IMR-90 (cell line): ENCODE measurements at regions not wholly inside any gene's neighbourhood (a gene's known extent, or its start where the extent isn't known, plus 50 kb on each side); places are given as distances from the start of the nearest gene placed in this dataset.

Experiments
- ATAC-seq: fragments of 200-7000 bp; cut with Tn5 transposase; 2 replicates; pipeline ENCODE4 v1.9.1; 2020; ENCODE audit warnings: low read depth, mild to moderate bottlenecking, moderate library complexity
- BruUV-seq: library from RNA; stranded (reverse); fragments of 400-500 nt; replicated peaks from 2 replicates; lab custom pipeline; 2021; lab: Mats Ljungman, UMichigan
- CTCF ChIA-PET: fragments of 300-600 bp; formaldehyde crosslinking; extraction: SDS; loops from one replicate; lab custom pipeline; 2021; ENCODE audit warnings: antibody characterized with exemption; lab: Yijun Ruan, JAX
- POLR2A ChIA-PET: fragments of 300-600 bp; sonication (Branson Sonifier 250); formaldehyde crosslinking; loops from one replicate; lab custom pipeline; 2022; ENCODE audit warnings: antibody characterized with exemption; ENCODE audit not compliant: unreplicated experiment; lab: Charles Lee
- DNase-seq: peaks from one replicate; pipeline ENCODE4 v3.0.0; 2013
- H2AFZ ChIP-seq: replicated peaks from 2 replicates; pipeline ENCODE3; 2013; ENCODE audit warnings: low read length, mild to moderate bottlenecking; ENCODE audit not compliant: poor library complexity
- H2AK5ac ChIP-seq: 2 replicates; pipeline ENCODE4 v1.6.1; 2013; ENCODE audit warnings: low read depth, low read length, inconsistent platforms
- H2AK9ac ChIP-seq: replicated peaks from 2 replicates; pipeline ENCODE3; 2013; ENCODE audit warnings: mild to moderate bottlenecking, low read depth, low read length, moderate library complexity; ENCODE audit not compliant: poor library complexity
- H2BK120ac ChIP-seq: 2 replicates; pipeline ENCODE4 v1.6.1; 2013; ENCODE audit warnings: low read depth, low read length, inconsistent platforms
- H2BK15ac ChIP-seq: 3 replicates; pipeline ENCODE4 v1.6.1; 2013; ENCODE audit warnings: low read depth, low read length, inconsistent platforms
- H2BK20ac ChIP-seq: 2 replicates; pipeline ENCODE4 v1.6.1; 2013; ENCODE audit warnings: low read depth, mild to moderate bottlenecking, inconsistent platforms, low read length, moderate library complexity
- H2BK5ac ChIP-seq: 2 replicates; pipeline ENCODE4 v1.6.1; 2013; ENCODE audit warnings: mild to moderate bottlenecking, low read depth, low read length, inconsistent platforms; ENCODE audit not compliant: poor library complexity, severe bottlenecking
- H3K14ac ChIP-seq: replicated peaks from 2 replicates; pipeline ENCODE4 v1.6.1; 2013; ENCODE audit warnings: low read depth, low read length, inconsistent platforms
- H3K18ac ChIP-seq: 2 replicates; pipeline ENCODE4 v1.6.1; 2013; ENCODE audit warnings: low read depth, low read length, control low read depth
- H3K23ac ChIP-seq: 2 replicates; pipeline ENCODE4 v1.6.1; 2013; ENCODE audit warnings: low read depth, low read length, inconsistent platforms
- H3K27ac ChIP-seq: 2 replicates; pipeline ENCODE4 v1.5.1; 2013; ENCODE audit warnings: mild to moderate bottlenecking, control low read depth, low read length; ENCODE audit not compliant: insufficient read depth
- H3K27me3 ChIP-seq: 2 replicates; pipeline ENCODE4 v1.6.1; 2013; ENCODE audit warnings: low read length; ENCODE audit not compliant: control insufficient read depth, insufficient read depth
- H3K36me3 ChIP-seq: 2 replicates; pipeline ENCODE4 v1.6.1; 2013; ENCODE audit warnings: low read length, mixed read lengths; ENCODE audit not compliant: control insufficient read depth, insufficient read depth
- H3K4ac ChIP-seq: 2 replicates; pipeline ENCODE4 v1.6.1; 2013; ENCODE audit warnings: low read depth, low read length, inconsistent platforms
- H3K4me1 ChIP-seq: 2 replicates; pipeline ENCODE4 v1.6.1; 2013; ENCODE audit warnings: low read length, mixed read lengths; ENCODE audit not compliant: control insufficient read depth, insufficient read depth
- H3K4me2 ChIP-seq: 2 replicates; pipeline ENCODE4 v1.6.1; 2013; ENCODE audit warnings: low read depth, mild to moderate bottlenecking, control low read depth, low read length, moderate library complexity
- H3K4me3 ChIP-seq: 2 replicates; pipeline ENCODE4 v1.5.1; 2013; ENCODE audit warnings: low read depth, mild to moderate bottlenecking, control low read depth, low read length, moderate library complexity; ENCODE audit not compliant: insufficient read depth
- H3K56ac ChIP-seq: 2 replicates; pipeline ENCODE4 v1.6.1; 2013; ENCODE audit warnings: low read length, inconsistent platforms; ENCODE audit not compliant: insufficient read depth; ENCODE audit errors: extremely low read depth
- H3K79me1 ChIP-seq, 2 experiments: 2 replicates each; pipeline ENCODE4 v1.6.1; 2013; ENCODE audit warnings: low read length in 2 of 2, inconsistent platforms in 1 of 2, low read depth in 1 of 2
- H3K9ac ChIP-seq: 2 replicates; pipeline ENCODE4 v1.6.1; 2013; ENCODE audit warnings: low read depth, low read length, control low read depth
- H3K9me1 ChIP-seq: 2 replicates; pipeline ENCODE4 v1.6.1; 2013; ENCODE audit warnings: low read length, inconsistent platforms; ENCODE audit not compliant: insufficient read depth
- H3K9me3 ChIP-seq: 2 replicates; pipeline ENCODE4 v1.6.1; 2013; ENCODE audit warnings: low read length; ENCODE audit not compliant: control insufficient read depth, insufficient read depth
- H4K20me1 ChIP-seq: 2 replicates; pipeline ENCODE4 v1.6.1; 2013; ENCODE audit warnings: low read length, inconsistent platforms; ENCODE audit not compliant: insufficient read depth
- H4K5ac ChIP-seq: 2 replicates; pipeline ENCODE4 v1.6.1; 2013; ENCODE audit warnings: mild to moderate bottlenecking, low read depth, low read length, control low read depth
- H4K8ac ChIP-seq, 2 experiments: 2 replicates each; pipeline ENCODE4 v1.6.1; 2013; ENCODE audit warnings: low read depth in 2 of 2, low read length in 2 of 2, control low read depth in 1 of 2, inconsistent platforms in 1 of 2
- H4K91ac ChIP-seq: 2 replicates; pipeline ENCODE4 v1.6.1; 2013; ENCODE audit warnings: low read depth, low read length, inconsistent platforms; ENCODE audit not compliant: insufficient read depth
- CEBPB ChIP-seq: IDR thresholded peaks from 2 replicates; pipeline ENCODE4 v1.6.1; 2012; ENCODE audit warnings: low read depth, low read length, improper control_type of control experiment
- ELK1 ChIP-seq: fragments of 150-350 bp; IDR thresholded peaks from 2 replicates; pipeline ENCODE4 v1.6.1; 2016; ENCODE audit warnings: low read depth, mild to moderate bottlenecking, low read length, moderate library complexity, borderline replicate concordance
- FOS ChIP-seq: fragments of 150-350 bp; IDR thresholded peaks from 2 replicates; pipeline ENCODE4 v1.6.1; 2016; ENCODE audit warnings: low read depth, low read length
- MAFK ChIP-seq: IDR thresholded peaks from 2 replicates; pipeline ENCODE4 v1.6.1; 2012; ENCODE audit warnings: low read depth, low read length, improper control_type of control experiment
- MAZ ChIP-seq: IDR thresholded peaks from 2 replicates; pipeline ENCODE4 v1.6.1; 2012; ENCODE audit warnings: low read depth, mild to moderate bottlenecking, low read length, improper control_type of control experiment, moderate library complexity, borderline replicate concordance
- MXI1 ChIP-seq: IDR thresholded peaks from 2 replicates; pipeline ENCODE4 v1.6.1; 2012; ENCODE audit warnings: low read depth, mild to moderate bottlenecking, low read length, moderate library complexity, borderline replicate concordance
- POLR2A ChIP-seq: IDR thresholded peaks from 2 replicates; pipeline ENCODE4 v1.6.1; 2012; ENCODE audit warnings: mild to moderate bottlenecking, low read depth, low read length
- RAD21 ChIP-seq: IDR thresholded peaks from 2 replicates; pipeline ENCODE4 v1.6.1; 2012; ENCODE audit warnings: low read length, improper control_type of control experiment
- RCOR1 ChIP-seq: IDR thresholded peaks from 2 replicates; pipeline ENCODE4 v1.6.1; 2012; ENCODE audit warnings: mild to moderate bottlenecking, low read length, improper control_type of control experiment; ENCODE audit not compliant: insufficient replicate concordance
- RFX5 ChIP-seq: IDR thresholded peaks from 2 replicates; pipeline ENCODE4 v1.8.0; 2012; ENCODE audit warnings: low read depth, mild to moderate bottlenecking, low read length, moderate library complexity
- USF2 ChIP-seq: fragments of 150-350 bp; IDR thresholded peaks from 2 replicates; pipeline ENCODE4 v1.6.1; 2017; ENCODE audit warnings: mild to moderate bottlenecking, antibody characterized with exemption, low read length, low read depth
- WGBS, 2 experiments: methylation state at CpG; one replicate each; pipeline versions ENCODE4 v1.1.5 to v1.1.7; 2013; ENCODE audit warnings: missing lambda C conversion rate in 2 of 2; ENCODE audit not compliant: insufficient read length in 1 of 2; ENCODE audit errors: extremely low coverage in 2 of 2; 5-methylcytosine and 5-hydroxymethylcytosine counted together
- dilution Hi-C: fragments of 300-500 bp; cut with HindIII; formaldehyde crosslinking; loops from one replicate; pipeline ENCODE4 v1.14.3; 2018; ENCODE audit warnings: low sequenced_read_pairs; ENCODE audit not compliant: unreplicated experiment
- in situ Hi-C: fragments of 300-500 bp; cut with MboI; formaldehyde crosslinking; loops from 3 replicates; pipeline ENCODE4 v1.14.3; 2019; ENCODE audit warnings: low sequenced_read_pairs, inconsistent platforms, mixed read lengths
- intact Hi-C: fragments of 100-400 bp; cut with micrococcal nuclease; formaldehyde crosslinking; loops from 2 replicates; pipeline ENCODE4 v1.10.0; 2022
- TF ChIP-seq, protein P1 (sequence below): conservative IDR thresholded peaks from 2 replicates; pipeline ENCODE4 v1.5.1; 2012; ENCODE audit warnings: mild to moderate bottlenecking, low read depth, low read length, improper control_type of control experiment

- no peaks in the 10 kb centered on the region for H3K4me1 ChIP-seq
- no peak overlapping the region for H4K91ac ChIP-seq
- no peak overlapping the region for H2BK5ac ChIP-seq
- ATAC-seq (no peak), DNase-seq (no peak)
- H3K23ac ChIP-seq, result no peak overlapping the region
- H3K9me1 ChIP-seq, result no peaks in the 10 kb centered on the region
- no peak overlapping the region for H3K9ac ChIP-seq
- H3K56ac ChIP-seq, result no peak overlapping the region
- H2AK5ac ChIP-seq, result no peak overlapping the region
- H3K79me1 ChIP-seq, result no peaks in the 10 kb centered on the region
- H3K4ac ChIP-seq, result no peak overlapping the region
- no peaks in the 10 kb centered on the region for H3K36me3 ChIP-seq
- H3K14ac ChIP-seq, result no peak overlapping the region
- H3K18ac ChIP-seq, result no peak overlapping the region
- dilution Hi-C loops, result no loop called here
- no peak overlapping the region for H3K4me2 ChIP-seq
- no peak overlapping the region for H4K8ac ChIP-seq
- no peak overlapping the region for H2BK120ac ChIP-seq
- no peaks in the 10 kb centered on the region for H4K20me1 ChIP-seq
- H3K27ac ChIP-seq, result no peak overlapping the region
- H3K27me3 ChIP-seq, result no peaks in the 10 kb centered on the region
- CTCF ChIA-PET, result interaction anchor here (0.5 to 0.6 kb wide), 4 partner anchors 119 to 611 kb away, joined by 3 to 4 read pairs (median 3); no protein-coding TSS in a partner anchor
- no peak overlapping the region for H2AK9ac ChIP-seq
- intact Hi-C loops, result no loop called here
- in situ Hi-C loops, result no loop called here
- H4K5ac ChIP-seq, result no peak overlapping the region
- H2AFZ ChIP-seq, result no peak overlapping the region
- no peaks in the 10 kb centered on the region for H3K9me3 ChIP-seq
- BruUV-seq, result no TSS peak
- no peak overlapping the region for H2BK20ac ChIP-seq
- no CpG with 5 or more reads among the region's 1 CpG for WGBS, 2 experiments
- H2BK15ac ChIP-seq, result no peak overlapping the region
- H3K4me3 ChIP-seq, result no peak overlapping the region
- TF ChIP-seq MAFK, result no peak
- TF ChIP-seq MAZ, result no peak
- TF ChIP-seq CEBPB, result no peak
- no peak for TF ChIP-seq POLR2A
- TF ChIP-seq FOS, result no peak
- no peak for TF ChIP-seq RCOR1
- no peak for TF ChIP-seq MXI1
- TF ChIP-seq ELK1, result no peak
- TF ChIP-seq, protein P1, sequence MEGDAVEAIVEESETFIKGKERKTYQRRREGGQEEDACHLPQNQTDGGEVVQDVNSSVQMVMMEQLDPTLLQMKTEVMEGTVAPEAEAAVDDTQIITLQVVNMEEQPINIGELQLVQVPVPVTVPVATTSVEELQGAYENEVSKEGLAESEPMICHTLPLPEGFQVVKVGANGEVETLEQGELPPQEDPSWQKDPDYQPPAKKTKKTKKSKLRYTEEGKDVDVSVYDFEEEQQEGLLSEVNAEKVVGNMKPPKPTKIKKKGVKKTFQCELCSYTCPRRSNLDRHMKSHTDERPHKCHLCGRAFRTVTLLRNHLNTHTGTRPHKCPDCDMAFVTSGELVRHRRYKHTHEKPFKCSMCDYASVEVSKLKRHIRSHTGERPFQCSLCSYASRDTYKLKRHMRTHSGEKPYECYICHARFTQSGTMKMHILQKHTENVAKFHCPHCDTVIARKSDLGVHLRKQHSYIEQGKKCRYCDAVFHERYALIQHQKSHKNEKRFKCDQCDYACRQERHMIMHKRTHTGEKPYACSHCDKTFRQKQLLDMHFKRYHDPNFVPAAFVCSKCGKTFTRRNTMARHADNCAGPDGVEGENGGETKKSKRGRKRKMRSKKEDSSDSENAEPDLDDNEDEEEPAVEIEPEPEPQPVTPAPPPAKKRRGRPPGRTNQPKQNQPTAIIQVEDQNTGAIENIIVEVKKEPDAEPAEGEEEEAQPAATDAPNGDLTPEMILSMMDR, result no peak
- no peak for TF ChIP-seq RAD21
- no peak for TF ChIP-seq RFX5
- no peak for TF ChIP-seq USF2
- POLR2A ChIA-PET, result no interaction called here
These were observed 125.1 kb upstream of the SOX4 start for GRCh38 chr6:21468461-21468860.
